DMS153 treated with DMSO at 0.1 percent for 48 hours (cell line): ENCODE measurements at regions not wholly inside any gene's neighbourhood (a gene's known extent, or its start where the extent isn't known, plus 50 kb on each side); places are given as distances from the start of the nearest gene placed in this dataset.

Source experiments
- DNase-seq: peaks from one replicate; lab custom pipeline; 2025; ENCODE audit not compliant: unreplicated experiment; lab: John Stamatoyannopoulos, UW

GRCh38 chr7:32428546-32428945, 61.6 kb downstream of the LSM5 start:
- DNase-seq, result peak; percentile 52

- DNase-seq, result peak; percentile 75
Observed at GRCh38 chr7:32427769-32428291, 62.4 kb downstream of the LSM5 start.

GRCh38 chr7:32416846-32417245, 73.3 kb downstream of the LSM5 start:
- DNase-seq, result no peak

- DNase-seq, result no peak
Observed at GRCh38 chr7:32415936-32416335, 74.2 kb downstream of the LSM5 start.

- no peak for DNase-seq
Observed at GRCh38 chr7:32415519-32415918, 74.7 kb downstream of the LSM5 start.

GRCh38 chr7:32412471-32412870, 77.7 kb downstream of the LSM5 start:
- DNase-seq, result no peak

- no peak for DNase-seq
Observed at GRCh38 chr7:32410545-32410944, 79.6 kb downstream of the LSM5 start.

GRCh38 chr7:32406386-32406785, 83.8 kb downstream of the LSM5 start:
- DNase-seq, result no peak

- no peak for DNase-seq
Observed at GRCh38 chr7:32403463-32404229, 86.5 kb downstream of the LSM5 start.

GRCh38 chr7:32400676-32401075, 89.5 kb downstream of the LSM5 start:
- no peak for DNase-seq

GRCh38 chr7:32399311-32399710, 90.9 kb downstream of the LSM5 start:
- no peak for DNase-seq

- no peak for DNase-seq
Observed at GRCh38 chr7:32395168-32395567, 95.0 kb downstream of the LSM5 start.

- DNase-seq, result no peak
Observed at GRCh38 chr7:32393861-32394260, 96.3 kb downstream of the LSM5 start.

- DNase-seq, result no peak
Observed at GRCh38 chr7:32390210-32390609, 100.0 kb downstream of the LSM5 start.

- no peak for DNase-seq
Observed at GRCh38 chr7:32385316-32385956, 104.7 kb downstream of the LSM5 start.

- no peak for DNase-seq
Observed at GRCh38 chr7:32381024-32381601, 109.1 kb downstream of the LSM5 start.

GRCh38 chr7:32379510-32380112, 110.6 kb downstream of the LSM5 start:
- no peak for DNase-seq

- DNase-seq, result no peak
Observed at GRCh38 chr7:32378988-32379387, 111.2 kb downstream of the LSM5 start.

GRCh38 chr7:32364581-32364980, 125.6 kb downstream of the LSM5 start:
- no peak for DNase-seq

GRCh38 chr7:32360127-32360526, 130.1 kb downstream of the LSM5 start:
- no peak for DNase-seq

- peak; percentile 16 for DNase-seq
Observed at GRCh38 chr7:32357535-32358277, 132.5 kb downstream of the LSM5 start.
